Loucy (cell line): ENCODE measurements at regions not wholly inside any gene's neighbourhood (a gene's known extent, or its start where the extent isn't known, plus 50 kb on each side); places are given as distances from the start of the nearest gene placed in this dataset.

Experiments
- CTCF ChIP-seq: fragments of 200-600 bp; sonication (generic); conservative IDR thresholded peaks from 2 replicates; pipeline ENCODE4 v1.5.1; 2014; ENCODE audit warnings: mild to moderate bottlenecking, antibody characterized with exemption, low read length
- EZH2phosphoT487 ChIP-seq: fragments of 200-600 bp; IDR thresholded peaks from 2 replicates; pipeline ENCODE4 v1.6.1; 2018; ENCODE audit warnings: antibody characterized with exemption, mild to moderate bottlenecking, moderate library complexity, borderline replicate concordance

GRCh38 chr13:60759499-60759898, 362.5 kb downstream of the TDRD3 start:
- TF ChIP-seq CTCF (no peak), EZH2phosphoT487 (no peak)
